Tibial nerve (tissue), 4 donors: ENCODE measurements at regions not wholly inside any gene's neighbourhood (a gene's known extent, or its start where the extent isn't known, plus 50 kb on each side); places are given as distances from the start of the nearest gene placed in this dataset.
"Not testable (repeated sequence)": the region's sequence is repeated elsewhere in the genome, so short reads cannot be mapped to it uniquely, and the experiment has no call there.

Experiments used
- DNase-seq, 2 donors: peaks; one replicate each; pipeline ENCODE4 v3.0.0-alpha.2; 2019; ENCODE audit warnings: low spot score in 2 of 2
- H3K27ac ChIP-seq, 4 donors: fragments of 200-600 bp; sonication (generic) in 3 of 4; one replicate each; pipeline ENCODE4 v1.5.1; 2017 to 2019; ENCODE audit warnings: mild to moderate bottlenecking in 1 of 4
- H3K27me3 ChIP-seq, 2 donors: fragments of 200-600 bp; sonication (generic) in 1 of 2; one replicate each; pipeline versions ENCODE4 v1.5.1 to v1.6.0; 2017 to 2019
- H3K36me3 ChIP-seq, 3 donors: fragments of 200-600 bp; sonication (generic); one replicate each; pipeline ENCODE4 v1.5.1; 2018 to 2019
- H3K4me1 ChIP-seq, 4 donors: fragments of 200-600 bp; sonication (generic) in 3 of 4; one replicate each; pipeline ENCODE4 v1.5.1; 2017 to 2019
- H3K4me3 ChIP-seq, 4 donors: fragments of 200-600 bp; sonication (generic) in 3 of 4; one replicate each; pipeline ENCODE4 v1.5.1; 2017 to 2019; ENCODE audit warnings: mild to moderate bottlenecking in 1 of 4, moderate library complexity in 1 of 4
- H3K9me3 ChIP-seq, 4 donors: fragments of 200-600 bp; sonication (generic) in 3 of 4; one replicate each; pipeline ENCODE4 v1.5.1; 2017 to 2019
- EP300 ChIP-seq, 2 donors: sonication (generic); formaldehyde crosslinking; IDR thresholded peaks; one replicate each; pipeline ENCODE4 v1.6.1; 2017; ENCODE audit warnings: antibody characterized with exemption in 2 of 2, mild to moderate bottlenecking in 1 of 2
- POLR2A ChIP-seq, 2 donors: fragments of 450-650 bp; IDR thresholded peaks; one replicate each; pipeline ENCODE4 v1.6.1; 2017; ENCODE audit warnings: antibody characterized with exemption in 2 of 2, mild to moderate bottlenecking in 2 of 2, moderate library complexity in 2 of 2
- WGBS, 2 donors: methylation state at CpG; one replicate each; pipeline ENCODE4 v1.1.5; 2018; 5-methylcytosine and 5-hydroxymethylcytosine counted together
- TF ChIP-seq, protein P1 (sequence below), 5 experiments: fragments of 200-600 bp in 3 of 5; fragments of 450-650 bp in 2 of 5; sonication (generic) in 3 of 5; IDR thresholded peaks; one replicate each; pipeline ENCODE4 v1.5.1; 2016 to 2019; ENCODE audit warnings: antibody characterized with exemption in 5 of 5, mild to moderate bottlenecking in 3 of 5, moderate library complexity in 2 of 5

DNA sequence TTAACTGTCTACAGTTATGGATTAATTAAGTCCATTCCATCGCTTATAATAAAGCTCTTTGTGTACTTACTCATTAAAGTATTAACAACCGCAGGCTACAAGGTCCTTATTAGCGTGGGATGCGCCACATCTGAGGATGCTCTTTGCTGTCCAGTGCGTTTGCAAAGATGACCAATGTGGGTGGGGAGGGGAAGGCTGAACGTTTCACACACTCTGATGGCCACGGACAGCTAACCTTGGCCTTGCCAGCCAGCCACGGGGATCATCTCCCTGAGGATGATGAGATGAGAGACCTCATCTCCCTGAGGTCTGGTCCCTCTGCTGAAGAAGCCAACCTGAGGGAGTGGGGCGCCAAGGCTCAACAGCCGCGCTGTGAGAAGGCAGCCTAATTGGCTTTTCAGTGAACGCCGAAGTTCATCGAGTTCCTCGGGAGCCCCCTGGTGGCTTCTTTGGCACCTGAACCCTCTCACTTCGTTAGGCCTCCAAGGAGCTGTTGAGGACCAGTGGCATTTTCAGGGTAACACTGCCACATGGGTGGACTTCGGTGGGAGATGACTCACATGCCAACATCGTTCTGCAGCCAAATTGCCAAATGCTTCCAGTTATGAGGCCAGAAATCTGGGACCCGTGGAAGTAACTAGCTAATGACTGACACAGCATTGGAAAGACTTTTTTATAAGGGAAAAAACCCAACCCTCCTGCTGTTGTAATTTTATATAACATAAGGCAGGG, 69.3 kb upstream of the SEC11C start:
- H3K36me3 ChIP-seq = no peaks in the 10 kb centered on the region
- H3K9me3 ChIP-seq = no peaks in the 10 kb centered on the region
- no peaks in the 10 kb centered on the region for H3K27me3 ChIP-seq
- WGBS, 2 donors = 27 to 30% methylated on average over 17 to 19 of the region's 19 CpGs
- DNase-seq = peak; percentile 78 to 88
- peaks cover 0 to 4% (median 0%) of the 10 kb centered on the region in 4 donors for H3K4me1 ChIP-seq
- H3K27ac ChIP-seq = no peak overlapping the region
- TF ChIP-seq POLR2A (IDR thresholded peaks at IDR 0.05) (no peak), EP300 (IDR thresholded peaks at IDR 0.05) (peak in 1 of 2 donors; percentile 19)
- TF ChIP-seq, protein P1, sequence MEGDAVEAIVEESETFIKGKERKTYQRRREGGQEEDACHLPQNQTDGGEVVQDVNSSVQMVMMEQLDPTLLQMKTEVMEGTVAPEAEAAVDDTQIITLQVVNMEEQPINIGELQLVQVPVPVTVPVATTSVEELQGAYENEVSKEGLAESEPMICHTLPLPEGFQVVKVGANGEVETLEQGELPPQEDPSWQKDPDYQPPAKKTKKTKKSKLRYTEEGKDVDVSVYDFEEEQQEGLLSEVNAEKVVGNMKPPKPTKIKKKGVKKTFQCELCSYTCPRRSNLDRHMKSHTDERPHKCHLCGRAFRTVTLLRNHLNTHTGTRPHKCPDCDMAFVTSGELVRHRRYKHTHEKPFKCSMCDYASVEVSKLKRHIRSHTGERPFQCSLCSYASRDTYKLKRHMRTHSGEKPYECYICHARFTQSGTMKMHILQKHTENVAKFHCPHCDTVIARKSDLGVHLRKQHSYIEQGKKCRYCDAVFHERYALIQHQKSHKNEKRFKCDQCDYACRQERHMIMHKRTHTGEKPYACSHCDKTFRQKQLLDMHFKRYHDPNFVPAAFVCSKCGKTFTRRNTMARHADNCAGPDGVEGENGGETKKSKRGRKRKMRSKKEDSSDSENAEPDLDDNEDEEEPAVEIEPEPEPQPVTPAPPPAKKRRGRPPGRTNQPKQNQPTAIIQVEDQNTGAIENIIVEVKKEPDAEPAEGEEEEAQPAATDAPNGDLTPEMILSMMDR (IDR thresholded peaks at IDR 0.05) = peak; percentile 79 to 94 (median 83)
- H3K4me3 ChIP-seq = no peak overlapping the region

DNA sequence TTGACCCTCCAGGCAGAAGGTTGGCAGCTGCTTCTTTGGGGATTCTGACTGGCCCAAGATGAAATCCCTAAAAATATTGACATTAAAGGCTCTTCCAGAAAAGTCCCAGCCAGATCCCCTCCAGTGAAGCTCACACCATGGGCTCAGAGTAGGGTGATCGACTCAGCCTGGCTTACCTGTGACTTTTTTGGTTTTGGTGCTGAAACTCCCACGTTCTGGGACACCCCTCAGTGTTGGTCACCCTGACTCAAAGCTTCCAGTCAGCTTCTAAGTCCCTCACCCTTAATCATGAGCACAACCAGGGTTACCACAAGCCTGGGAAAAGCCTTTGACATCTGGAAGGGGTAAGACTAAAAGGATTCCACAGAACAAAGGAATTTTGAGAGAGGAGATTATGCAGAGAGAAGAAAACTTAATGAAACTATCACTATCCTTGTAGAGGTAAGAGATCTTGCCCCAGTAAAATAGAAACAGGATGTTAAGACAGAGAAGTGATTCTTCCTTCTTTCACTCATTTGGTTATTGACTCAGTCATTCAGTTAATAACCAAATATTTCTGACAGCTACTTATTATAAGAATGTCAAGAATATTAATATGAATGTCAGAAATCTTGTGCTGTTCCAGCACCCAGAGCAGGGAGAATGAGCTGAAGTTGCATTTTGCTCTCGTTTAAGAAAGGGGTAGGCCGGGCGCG, 66.8 kb upstream of the SEC11C start:
- no peak for DNase-seq
- peaks cover 0 to 4% (median 0%) of the 10 kb centered on the region in 4 donors for H3K4me1 ChIP-seq
- H3K27ac ChIP-seq = no peak overlapping the region
- H3K4me3 ChIP-seq = no peak overlapping the region
- no peak for TF ChIP-seq EP300 (IDR thresholded peaks at IDR 0.05)
- TF ChIP-seq, protein P1 (IDR thresholded peaks at IDR 0.05) = no peak
- no peak for TF ChIP-seq POLR2A (IDR thresholded peaks at IDR 0.05)
- H3K36me3 ChIP-seq = no peaks in the 10 kb centered on the region
- 94 to 97% methylated on average over 6 of the region's 6 CpGs for WGBS, 2 donors
- H3K9me3 ChIP-seq = no peaks in the 10 kb centered on the region
- no peaks in the 10 kb centered on the region for H3K27me3 ChIP-seq

- H3K27me3 ChIP-seq = no peaks in the 10 kb centered on the region
- DNase-seq = no peak
- H3K4me1 ChIP-seq = no peaks in the 10 kb centered on the region
- H3K36me3 ChIP-seq = no peaks in the 10 kb centered on the region
- TF ChIP-seq POLR2A (IDR thresholded peaks at IDR 0.05) = no peak
- TF ChIP-seq, protein P1 (IDR thresholded peaks at IDR 0.05) = no peak
- TF ChIP-seq EP300 (IDR thresholded peaks at IDR 0.05) = no peak
- H3K27ac ChIP-seq = no peak overlapping the region
- no peaks in the 10 kb centered on the region for H3K9me3 ChIP-seq
- WGBS, 2 donors = 56 to 57% methylated on average over 3 of the region's 3 CpGs
- H3K4me3 ChIP-seq = no peak overlapping the region
Observed at GRCh38 chr18:59075923-59076322, 63.8 kb upstream of the SEC11C start.

- no peaks in the 10 kb centered on the region for H3K36me3 ChIP-seq
- H3K9me3 ChIP-seq = no peaks in the 10 kb centered on the region
- no peak overlapping the region for H3K27ac ChIP-seq
- H3K4me3 ChIP-seq = no peak overlapping the region
- peaks cover 0 to 5% of the 10 kb centered on the region in 2 donors for H3K27me3 ChIP-seq
- TF ChIP-seq, protein P1 (IDR thresholded peaks at IDR 0.05) = no peak
- no peak for TF ChIP-seq POLR2A (IDR thresholded peaks at IDR 0.05)
- no peak for TF ChIP-seq EP300 (IDR thresholded peaks at IDR 0.05)
- H3K4me1 ChIP-seq = no peaks in the 10 kb centered on the region
- 86 to 92% methylated on average over 4 of the region's 4 CpGs for WGBS, 2 donors
- DNase-seq = no peak
Observed at GRCh38 chr18:59079264-59079663, 60.4 kb upstream of the SEC11C start.

- H3K9me3 ChIP-seq, H3K4me3 ChIP-seq, H3K36me3 ChIP-seq, H3K27me3 ChIP-seq, DNase-seq, H3K4me1 ChIP-seq, H3K27ac ChIP-seq: not testable (repeated sequence)
- 88 to 96% methylated on average over 7 of the region's 7 CpGs for whole genome bisulfite sequencing, 2 donors
Observed at GRCh38 chr18:59079687-59080501, 59.8 kb upstream of the SEC11C start.
